Liver (tissue), 8 donors: ENCODE measurements at regions not wholly inside any gene's neighbourhood (a gene's known extent, or its start where the extent isn't known, plus 50 kb on each side); places are given as distances from the start of the nearest gene placed in this dataset.

Source experiments
- DNase-seq: peaks from one replicate; pipeline ENCODE4 v3.0.0-alpha.2; 2017; ENCODE audit warnings: low spot score
- H3K27ac ChIP-seq, 2 donors: one replicate each; pipeline ENCODE4 v1.7.0; 2013; ENCODE audit warnings: inconsistent platforms in 2 of 2, low read length in 2 of 2, control low read depth in 1 of 2, low read depth in 1 of 2, mild to moderate bottlenecking in 1 of 2
- H3K27me3 ChIP-seq, 4 donors: one replicate each; pipeline versions ENCODE4 v1.6.1 to v1.7.0; 2013; ENCODE audit warnings: low read length in 3 of 4, inconsistent platforms in 1 of 4, mild to moderate bottlenecking in 1 of 4, moderate library complexity in 1 of 4; ENCODE audit not compliant: control insufficient read depth in 4 of 4, insufficient read depth in 4 of 4
- H3K36me3 ChIP-seq, 4 donors: one replicate each; pipeline versions ENCODE4 v1.6.1 to v1.7.0; 2013; ENCODE audit warnings: low read length in 3 of 4, mild to moderate bottlenecking in 3 of 4, low read depth in 1 of 4, moderate library complexity in 1 of 4; ENCODE audit not compliant: control insufficient read depth in 4 of 4, insufficient read depth in 3 of 4
- H3K4me1 ChIP-seq, 4 donors: one replicate each; pipeline versions ENCODE4 v1.6.1 to v1.7.0; 2013; ENCODE audit warnings: low read length in 3 of 4, mild to moderate bottlenecking in 3 of 4, moderate library complexity in 1 of 4; ENCODE audit not compliant: control insufficient read depth in 4 of 4, insufficient read depth in 4 of 4
- H3K4me3 ChIP-seq, 3 donors: one replicate each; pipeline versions ENCODE4 v1.6.1 to v1.7.0; 2013; ENCODE audit warnings: low read length in 3 of 3, control low read depth in 1 of 3, low read depth in 1 of 3, mild to moderate bottlenecking in 1 of 3
- H3K9ac ChIP-seq, 2 donors: one replicate each; pipeline ENCODE4 v1.7.0; 2013; ENCODE audit warnings: low read length in 2 of 2, mild to moderate bottlenecking in 2 of 2, moderate library complexity in 2 of 2, control low read depth in 1 of 2, low read depth in 1 of 2
- H3K9me3 ChIP-seq, 4 donors: one replicate each; pipeline versions ENCODE4 v1.6.1 to v1.7.0; 2013; ENCODE audit warnings: low read length in 3 of 4; ENCODE audit not compliant: control insufficient read depth in 4 of 4
- ATF3 ChIP-seq: IDR thresholded peaks from 2 replicates; pipeline ENCODE4 v1.6.1; 2016; ENCODE audit warnings: antibody characterized with exemption
- CTCF ChIP-seq: fragments of 150-350 bp; IDR thresholded peaks from 2 replicates; pipeline ENCODE4 v1.5.1; 2017; ENCODE audit warnings: improper control_type of control experiment, low read depth, low read length; ENCODE audit not compliant: missing input control
- EGR1 ChIP-seq, 2 donors: IDR thresholded peaks; 2 replicates each; pipeline ENCODE4 v1.6.1; 2016 to 2018; ENCODE audit warnings: antibody characterized with exemption in 2 of 2, low read depth in 2 of 2
- FOXA1 ChIP-seq: IDR thresholded peaks from 2 replicates; pipeline ENCODE4 v1.6.1; 2016; ENCODE audit warnings: antibody characterized with exemption
- FOXA2 ChIP-seq: IDR thresholded peaks from 2 replicates; pipeline ENCODE4 v1.6.1; 2016; ENCODE audit warnings: antibody characterized with exemption
- GABPA ChIP-seq, 2 donors: IDR thresholded peaks in 1 of 2; conservative IDR thresholded peaks in 1 of 2; 2 replicates each; pipeline ENCODE4 v1.6.1; 2016; ENCODE audit warnings: antibody characterized with exemption in 2 of 2, mild to moderate bottlenecking in 1 of 2, moderate library complexity in 1 of 2
- HNF4A ChIP-seq, 2 donors: conservative IDR thresholded peaks; 2 replicates each; pipeline ENCODE4 v1.6.1; 2016; ENCODE audit warnings: antibody characterized with exemption in 2 of 2, mild to moderate bottlenecking in 2 of 2
- HNF4G ChIP-seq: IDR thresholded peaks from 2 replicates; pipeline ENCODE4 v1.6.1; 2016; ENCODE audit warnings: antibody characterized with exemption
- JUND ChIP-seq, 2 donors: IDR thresholded peaks; 2 replicates each; pipeline ENCODE4 v1.6.1; 2016; ENCODE audit warnings: antibody characterized with exemption in 2 of 2
- RAD21 ChIP-seq, 2 donors: IDR thresholded peaks; 2 replicates each; pipeline ENCODE4 v1.6.1; 2016; ENCODE audit warnings: antibody characterized with exemption in 2 of 2, mild to moderate bottlenecking in 2 of 2
- RXRA ChIP-seq, 2 donors: IDR thresholded peaks; 2 replicates each; pipeline ENCODE4 v1.6.1; 2017 to 2018; ENCODE audit warnings: antibody characterized with exemption in 2 of 2, mild to moderate bottlenecking in 1 of 2
- SP1 ChIP-seq: IDR thresholded peaks from 2 replicates; pipeline ENCODE4 v1.6.1; 2018; ENCODE audit warnings: antibody characterized with exemption, mild to moderate bottlenecking
- TAF1 ChIP-seq: conservative IDR thresholded peaks from 2 replicates; pipeline ENCODE4 v1.6.1; 2016; ENCODE audit warnings: antibody characterized with exemption, mild to moderate bottlenecking
- YY1 ChIP-seq: IDR thresholded peaks from 2 replicates; pipeline ENCODE4 v1.6.1; 2016; ENCODE audit warnings: antibody characterized with exemption, mild to moderate bottlenecking
- ZBTB33 ChIP-seq: IDR thresholded peaks from 2 replicates; pipeline ENCODE4 v1.6.1; 2016; ENCODE audit warnings: antibody characterized with exemption
- WGBS: extraction: QIAGEN DNeasy Blood & Tissue Kit; methylation state at CpG from one replicate; pipeline ENCODE4 v1.1.7; 2013; 5-methylcytosine and 5-hydroxymethylcytosine counted together
- donor health status: healthy.
- donor health status: healthy.
- donor health status: healthy.
- donor health status: healthy.
- donor health status: healthy.

GRCh38 chr20:11808841-11809240 is 108.9 kb upstream of the BTBD3 start:
- no peak overlapping the region for H3K4me3 ChIP-seq
- no peak for TF ChIP-seq ATF3
- no peak for TF ChIP-seq JUND (IDR thresholded peaks at IDR 0.05)
- TF ChIP-seq FOXA2, result no peak
- no peak for TF ChIP-seq ZBTB33
- TF ChIP-seq FOXA1, result no peak
- TF ChIP-seq HNF4G, result no peak
- no peak for TF ChIP-seq TAF1
- TF ChIP-seq GABPA (IDR thresholded peaks at IDR 0.05 in 1 of 2, conservative IDR thresholded peaks at IDR 0.05 in 1 of 2), result no peak
- no peak for TF ChIP-seq EGR1 (IDR thresholded peaks at IDR 0.05; ENCODE audit: low read depth in 2 of 2)
- TF ChIP-seq RAD21 (IDR thresholded peaks at IDR 0.05), result no peak
- TF ChIP-seq RXRA (IDR thresholded peaks at IDR 0.05), result no peak
- TF ChIP-seq HNF4A (conservative IDR thresholded peaks at IDR 0.05), result no peak
- WGBS, result 73% methylated on average over 5 of the region's 5 CpGs

GRCh38 chr20:11810311-11811083 is 107.2 kb upstream of the BTBD3 start:
- Histone ChIP-seq H3K27me3 (peaks cover 0 to 2% (median 0%) of the 10 kb centered on the region in 4 donors), H3K36me3 (no peaks in the 10 kb centered on the region), H3K9me3 (no peaks in the 10 kb centered on the region), H3K9ac (no peak overlapping the region), H3K4me1 (no peaks in the 10 kb centered on the region), H3K27ac (no peak overlapping the region), H3K4me3 (no peak overlapping the region)
- TF ChIP-seq JUND (IDR thresholded peaks at IDR 0.05) (no peak), YY1 (no peak), SP1 (no peak), ATF3 (no peak), CTCF (no peak), FOXA2 (no peak), HNF4A (conservative IDR thresholded peaks at IDR 0.05) (no peak), RXRA (IDR thresholded peaks at IDR 0.05) (no peak)
- 56% methylated on average over 4 of the region's 4 CpGs for WGBS
- no peak for DNase-seq

More at GRCh38 chr20:11808841-11809240, 108.9 kb upstream of the BTBD3 start:
- no peaks in the 10 kb centered on the region for H3K9me3 ChIP-seq
- H3K27me3 ChIP-seq, result peaks cover 0 to 2% (median 0%) of the 10 kb centered on the region in 4 donors
- no peak overlapping the region for H3K27ac ChIP-seq
- no peaks in the 10 kb centered on the region for H3K36me3 ChIP-seq
- H3K4me1 ChIP-seq, result no peaks in the 10 kb centered on the region
- DNase-seq, result no peak
- H3K9ac ChIP-seq, result no peak overlapping the region
